HG03342 (cell line): ENCODE measurements at regions not wholly inside any gene's neighbourhood (a gene's known extent, or its start where the extent isn't known, plus 50 kb on each side); places are given as distances from the start of the nearest gene placed in this dataset.
A peak's percentile ranks its signal among the peaks of the same experiment; 100 is the strongest.

Experiments
- ATAC-seq: cut with Tn5 transposase; IDR thresholded peaks from one replicate; pipeline ENCODE4 v1.9.1; 2021; ENCODE audit warnings: mild to moderate bottlenecking, moderate library complexity; ENCODE audit not compliant: unreplicated experiment

GRCh38 chr13:70347947-70348620, 239.8 kb upstream of the KLHL1 start:
- ATAC-seq: no peak

GRCh38 chr13:70339738-70340137, 231.5 kb upstream of the KLHL1 start:
- ATAC-seq: peak; percentile 64

DNA sequence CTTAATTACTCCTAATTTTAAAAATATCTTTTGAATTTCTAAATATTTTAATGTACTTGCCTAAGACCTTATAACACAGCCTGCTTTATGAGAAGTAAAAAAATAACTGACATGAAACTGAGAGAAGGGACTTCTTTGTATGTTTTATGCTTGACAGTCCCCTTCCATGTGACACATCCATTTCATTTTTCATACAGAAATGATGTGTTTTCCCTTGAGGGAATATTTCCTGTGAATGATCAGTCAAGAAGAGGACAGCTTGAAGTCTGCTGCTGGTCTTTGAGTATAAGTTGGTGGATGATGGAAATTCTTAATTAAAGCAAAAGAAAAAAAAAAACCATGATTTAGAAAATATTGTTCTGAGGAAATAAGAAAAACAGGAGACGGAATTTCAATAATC, 230.4 kb upstream of the KLHL1 start:
- no peak for ATAC-seq

GRCh38 chr13:70336866-70337265, 228.6 kb upstream of the KLHL1 start:
- ATAC-seq: no peak

DNA sequence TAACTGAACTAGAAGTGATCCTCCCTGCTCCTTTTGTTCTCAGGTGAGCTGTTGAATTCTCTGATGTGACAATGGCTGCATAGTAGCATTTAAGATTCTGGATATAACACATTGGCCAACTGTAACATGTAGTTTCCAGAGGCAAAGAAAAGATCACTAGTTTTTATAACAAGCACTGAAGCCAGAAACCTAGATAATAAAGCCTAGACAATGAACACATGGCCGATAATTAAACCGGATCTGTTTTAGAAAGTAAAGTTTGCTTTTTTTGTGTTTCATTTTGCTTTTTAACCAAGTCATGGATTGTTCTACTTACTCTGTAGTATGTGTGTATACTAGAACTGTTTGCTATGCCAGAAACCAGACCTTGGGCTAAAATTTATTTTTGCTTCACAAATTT, 225.5 kb upstream of the KLHL1 start:
- ATAC-seq: no peak

DNA sequence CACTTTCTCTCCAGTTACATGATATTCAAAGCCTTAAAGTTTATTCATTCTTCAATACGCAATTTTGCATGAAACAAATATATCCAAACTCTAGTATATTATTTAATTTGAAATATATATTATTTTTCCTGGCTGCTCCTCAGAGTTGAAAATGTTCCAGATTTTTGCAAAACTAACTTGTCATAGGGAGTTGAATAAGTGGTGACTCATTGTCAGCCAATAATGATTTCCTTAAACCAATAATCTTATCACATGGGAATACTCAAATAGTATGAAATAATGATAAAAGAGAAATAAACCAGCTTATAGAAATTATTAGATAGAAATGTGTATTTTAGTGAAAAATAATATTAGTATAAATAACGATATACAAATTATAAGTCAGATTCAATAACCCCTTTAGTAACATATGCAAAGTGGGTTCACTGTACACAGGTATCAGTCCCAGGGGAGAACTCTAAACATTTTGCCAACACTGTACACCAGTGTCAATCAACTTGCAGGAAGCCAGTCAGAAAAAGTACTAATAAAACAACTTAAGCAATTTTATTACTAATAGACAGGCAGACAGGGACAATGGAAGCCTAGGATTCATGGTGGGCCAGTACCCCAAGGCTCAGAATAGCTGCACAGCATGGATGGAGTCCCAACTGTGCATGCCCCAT, 222.6 kb upstream of the KLHL1 start:
- no peak for ATAC-seq

GRCh38 chr13:70324519-70324918, 216.3 kb upstream of the KLHL1 start:
- no peak for ATAC-seq

DNA sequence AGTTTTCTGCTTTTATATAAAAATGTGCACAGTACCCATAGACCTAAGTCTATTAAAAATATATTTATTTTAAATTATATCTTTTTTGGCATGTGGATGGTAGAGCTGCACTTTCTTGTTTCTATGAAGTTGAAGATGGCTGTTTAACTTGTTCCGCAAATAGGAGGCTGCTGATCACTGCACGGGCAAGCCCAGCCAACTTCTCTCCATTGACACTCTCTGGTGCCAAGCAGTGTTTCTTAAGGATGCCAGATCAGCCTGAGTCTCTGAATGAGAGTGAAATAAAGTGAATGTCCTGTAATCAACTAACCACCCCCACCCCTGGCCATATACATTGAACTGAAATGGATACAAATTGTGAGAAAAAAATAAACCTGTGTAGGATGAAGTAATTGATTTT, 202.9 kb upstream of the KLHL1 start:
- ATAC-seq: no peak

DNA sequence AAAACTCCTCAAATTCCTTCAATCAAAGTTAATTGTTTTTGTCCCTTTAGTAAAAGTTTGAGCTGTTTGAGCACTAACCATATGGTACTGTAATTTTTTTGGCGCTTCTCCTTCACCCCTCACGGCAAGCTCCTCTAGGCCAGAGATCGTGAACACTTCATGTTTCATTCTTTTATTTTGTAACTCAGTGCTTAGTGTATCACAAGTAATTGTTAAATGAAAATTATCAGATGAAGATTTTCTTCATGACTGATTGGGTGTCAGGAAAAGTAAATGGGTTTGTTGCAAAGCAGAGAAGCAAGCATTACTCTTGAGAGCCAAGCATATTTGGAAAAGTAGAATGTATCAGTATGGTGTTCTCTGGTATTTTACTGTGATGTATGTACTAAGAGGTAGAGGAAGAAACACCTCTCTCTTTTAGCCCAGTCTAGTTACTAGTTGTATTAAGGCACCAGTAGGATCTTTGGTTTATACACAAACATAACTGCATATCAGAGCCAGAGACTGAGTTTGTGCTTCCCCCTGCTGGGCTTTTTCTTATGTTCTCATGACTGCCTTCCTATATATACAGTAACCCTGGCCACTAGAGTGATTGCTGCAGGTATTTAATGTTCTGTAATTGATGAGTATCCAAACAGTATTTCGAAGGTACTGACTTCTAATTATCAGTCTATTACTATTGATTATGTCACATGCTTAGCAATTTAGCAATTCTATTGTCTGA, 202.3 kb upstream of the KLHL1 start:
- ATAC-seq: peak; percentile 66

GRCh38 chr13:70297189-70297616, 189.0 kb upstream of the KLHL1 start:
- no peak for ATAC-seq

DNA sequence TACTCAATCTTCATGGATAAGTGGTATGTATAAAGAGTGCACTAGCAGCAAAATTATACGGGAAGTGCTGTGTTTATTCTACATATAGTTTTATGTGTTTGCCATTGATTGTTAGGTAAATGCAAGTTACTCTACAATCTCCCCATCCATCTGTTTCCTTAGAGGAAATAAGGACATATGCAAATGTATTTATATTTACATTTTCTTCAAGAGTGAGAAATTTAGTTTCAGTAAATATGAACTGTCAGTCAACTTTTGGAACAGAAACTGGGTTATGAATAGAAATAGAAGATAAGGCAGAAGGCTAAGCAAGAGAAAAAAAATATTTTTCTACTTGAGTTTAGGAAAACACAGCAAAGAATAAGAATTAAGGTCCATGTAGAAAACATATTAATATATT, 176.1 kb upstream of the KLHL1 start:
- no peak for ATAC-seq

DNA sequence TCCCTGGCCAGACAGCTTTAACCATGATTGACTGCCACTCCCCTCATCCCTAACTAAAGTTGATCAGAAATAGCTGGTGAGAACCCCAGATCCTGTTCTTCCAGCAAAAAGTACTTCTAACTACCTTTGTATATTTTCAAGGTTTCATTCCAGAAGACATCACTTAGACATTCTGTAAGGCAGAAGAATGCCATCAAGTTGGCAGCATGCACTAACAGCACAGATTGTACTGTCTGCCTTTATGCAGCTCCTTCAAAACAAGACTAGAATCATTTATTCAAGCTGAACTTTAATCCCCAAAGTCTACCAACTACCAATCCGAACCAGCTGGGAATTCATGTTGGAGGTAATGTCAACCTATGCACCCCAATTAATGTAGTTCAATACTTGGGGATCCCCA, 167.6 kb upstream of the KLHL1 start:
- no peak for ATAC-seq

- ATAC-seq: no peak
Measured at GRCh38 chr13:70255406-70255991, 147.2 kb upstream of the KLHL1 start.

GRCh38 chr13:70253834-70254233, 145.6 kb upstream of the KLHL1 start:
- no peak for ATAC-seq

DNA sequence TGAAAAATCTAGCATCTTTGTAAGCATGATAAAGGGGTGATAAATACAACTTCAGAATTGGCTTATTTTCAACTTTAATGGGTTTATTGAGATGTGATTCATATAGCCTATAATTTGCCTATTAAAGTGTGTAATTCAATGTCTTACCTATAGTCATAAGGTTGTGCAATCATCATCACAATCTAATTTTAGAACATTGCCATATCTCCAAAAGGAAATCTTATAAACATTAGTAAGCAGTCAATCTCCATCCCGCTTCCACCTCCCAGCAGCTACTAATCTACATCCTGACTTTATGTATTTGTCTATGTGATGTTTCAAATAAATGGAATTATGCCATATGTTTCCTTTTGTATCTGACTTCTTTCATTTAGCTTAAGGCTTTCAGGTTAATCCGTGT, 145.2 kb upstream of the KLHL1 start:
- no peak for ATAC-seq

- ATAC-seq: no peak
Measured at GRCh38 chr13:70249332-70250064, 141.2 kb upstream of the KLHL1 start.

- ATAC-seq: no peak
Measured at GRCh38 chr13:70237131-70237530, 128.9 kb upstream of the KLHL1 start.

DNA sequence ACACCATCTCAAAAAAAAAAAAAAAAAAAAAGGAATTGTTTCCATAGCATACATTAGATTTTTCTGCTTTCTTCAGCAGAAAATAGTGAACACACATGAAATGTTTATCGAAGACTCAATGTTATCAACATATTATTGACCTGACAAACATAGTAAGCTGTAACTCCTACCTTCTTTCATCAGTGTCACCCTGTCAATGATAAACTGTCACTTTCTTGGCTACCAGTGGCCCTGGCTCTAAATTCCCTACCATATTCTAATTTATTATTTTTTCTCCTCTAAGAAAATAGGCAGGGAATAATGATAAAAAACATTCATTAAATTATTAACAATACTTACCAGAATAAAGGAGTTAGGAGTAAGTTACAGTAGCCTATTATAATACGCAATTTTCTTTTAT, 127.3 kb upstream of the KLHL1 start:
- ATAC-seq: no peak

DNA sequence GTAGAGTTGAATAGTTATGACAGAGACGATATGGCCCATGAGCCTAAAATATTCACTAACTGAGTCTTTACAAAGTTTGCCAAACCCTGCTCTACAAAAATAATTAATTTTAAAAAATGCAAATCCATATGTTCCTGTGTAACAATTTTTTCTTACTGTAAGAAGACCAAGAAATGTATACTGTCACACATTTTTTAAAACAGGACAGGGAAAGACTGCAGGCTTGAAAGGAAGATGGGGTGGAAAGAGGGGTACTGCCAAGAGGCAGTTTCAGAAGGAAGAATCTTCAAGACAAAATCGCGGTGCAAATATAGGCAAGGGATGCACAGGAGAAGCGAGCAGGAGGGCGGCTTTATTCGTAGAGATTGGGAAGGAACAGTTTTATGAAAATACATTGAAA, 115.7 kb upstream of the KLHL1 start:
- no peak for ATAC-seq

- no peak for ATAC-seq
Measured at GRCh38 chr13:70222926-70223325, 114.7 kb upstream of the KLHL1 start.

GRCh38 chr13:70218618-70219017, 110.4 kb upstream of the KLHL1 start:
- no peak for ATAC-seq
